Left lung (tissue), 4 donors: ENCODE measurements at regions not wholly inside any gene's neighbourhood (a gene's known extent, or its start where the extent isn't known, plus 50 kb on each side); places are given as distances from the start of the nearest gene placed in this dataset.

Experiments
- ATAC-seq: fragments of 200-7000 bp; cut with Tn5 transposase; one replicate; pipeline ENCODE4 v1.9.1; 2020; ENCODE audit warnings: moderate library complexity
- DNase-seq, 4 donors: peaks; one replicate each; pipeline ENCODE4 v3.0.0-alpha.2; 2013 to 2020
- H3K27ac ChIP-seq, 2 donors: fragments of 200-600 bp; sonication (generic) in 1 of 2; one replicate each; pipeline versions ENCODE4 v1.5.0 to v1.8.0; 2020 to 2021
- H3K27me3 ChIP-seq, 2 donors: fragments of 200-600 bp; sonication (generic) in 1 of 2; one replicate each; pipeline versions ENCODE4 v1.5.0 to v1.8.0; 2020 to 2021
- H3K36me3 ChIP-seq, 2 donors: fragments of 200-600 bp; sonication (generic) in 1 of 2; one replicate each; pipeline versions ENCODE4 v1.5.0 to v1.8.0; 2020 to 2021
- H3K4me1 ChIP-seq, 2 donors: fragments of 200-600 bp; one replicate each; pipeline ENCODE4 v1.8.0; 2021
- H3K4me3 ChIP-seq, 2 donors: fragments of 200-600 bp; sonication (generic) in 1 of 2; one replicate each; pipeline versions ENCODE4 v1.5.0 to v1.8.0; 2020 to 2021; ENCODE audit warnings: mild to moderate bottlenecking in 1 of 2
- H3K9me3 ChIP-seq, 2 donors: fragments of 200-600 bp; sonication (generic) in 1 of 2; one replicate each; pipeline versions ENCODE4 v1.5.0 to v1.8.0; 2020 to 2021
- intact Hi-C, 2 donors: fragments of 100-400 bp; cut with DNase I; formaldehyde crosslinking; loops; one replicate each; pipeline versions ENCODE4 v1.11.2 to v1.14.2; 2022
- TF ChIP-seq, protein P1 (sequence below), 2 donors: fragments of 200-600 bp; sonication (generic) in 1 of 2; IDR thresholded peaks; one replicate each; pipeline versions ENCODE4 v1.5.0 to v1.8.0; 2021; ENCODE audit warnings: antibody characterized with exemption in 2 of 2
- donor health status: DM: no; HTN: yes; CAD: no.
- donor health status: DM: no; HTN: no; CAD: no.

DNA sequence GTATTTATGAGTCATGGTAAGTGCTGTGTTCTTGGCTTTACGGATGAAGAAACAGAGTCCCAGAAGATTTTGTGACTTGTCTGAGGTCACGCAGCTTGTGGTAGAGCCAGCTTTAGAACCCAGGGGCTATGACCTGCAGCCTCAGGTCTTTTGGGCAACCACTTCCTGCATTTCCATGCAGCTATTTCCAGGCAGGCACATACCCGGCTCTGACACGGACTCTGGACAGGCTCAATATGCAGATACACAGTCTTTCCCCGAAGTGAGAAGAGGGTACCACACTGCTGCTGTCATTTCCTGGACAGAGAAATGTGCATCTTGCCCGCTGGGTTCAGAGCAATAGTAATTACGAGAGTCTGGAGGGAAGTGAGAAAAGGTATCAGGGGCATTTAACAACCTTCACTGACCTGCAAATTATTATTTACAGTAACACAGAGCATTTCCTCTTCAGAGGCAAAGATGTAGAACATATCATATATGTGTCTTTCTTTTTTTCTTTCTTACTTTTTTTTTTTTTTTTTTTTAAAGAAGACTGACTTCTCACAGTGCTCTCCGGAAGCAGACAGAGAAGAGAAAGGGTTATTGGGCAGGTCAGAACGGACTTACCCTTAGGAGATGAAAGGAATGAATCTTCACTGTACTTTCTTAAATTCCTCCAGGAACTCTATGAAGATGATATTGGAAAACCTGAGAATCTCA is 185.1 kb downstream of the CLIC5 start:
- Histone ChIP-seq H3K4me1 (no peaks in the 10 kb centered on the region), H3K27me3 (no peaks in the 10 kb centered on the region), H3K4me3 (no peak overlapping the region), H3K27ac (no peak overlapping the region), H3K9me3 (no peaks in the 10 kb centered on the region), H3K36me3 (no peaks in the 10 kb centered on the region)
- TF ChIP-seq, protein P1, sequence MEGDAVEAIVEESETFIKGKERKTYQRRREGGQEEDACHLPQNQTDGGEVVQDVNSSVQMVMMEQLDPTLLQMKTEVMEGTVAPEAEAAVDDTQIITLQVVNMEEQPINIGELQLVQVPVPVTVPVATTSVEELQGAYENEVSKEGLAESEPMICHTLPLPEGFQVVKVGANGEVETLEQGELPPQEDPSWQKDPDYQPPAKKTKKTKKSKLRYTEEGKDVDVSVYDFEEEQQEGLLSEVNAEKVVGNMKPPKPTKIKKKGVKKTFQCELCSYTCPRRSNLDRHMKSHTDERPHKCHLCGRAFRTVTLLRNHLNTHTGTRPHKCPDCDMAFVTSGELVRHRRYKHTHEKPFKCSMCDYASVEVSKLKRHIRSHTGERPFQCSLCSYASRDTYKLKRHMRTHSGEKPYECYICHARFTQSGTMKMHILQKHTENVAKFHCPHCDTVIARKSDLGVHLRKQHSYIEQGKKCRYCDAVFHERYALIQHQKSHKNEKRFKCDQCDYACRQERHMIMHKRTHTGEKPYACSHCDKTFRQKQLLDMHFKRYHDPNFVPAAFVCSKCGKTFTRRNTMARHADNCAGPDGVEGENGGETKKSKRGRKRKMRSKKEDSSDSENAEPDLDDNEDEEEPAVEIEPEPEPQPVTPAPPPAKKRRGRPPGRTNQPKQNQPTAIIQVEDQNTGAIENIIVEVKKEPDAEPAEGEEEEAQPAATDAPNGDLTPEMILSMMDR (IDR thresholded peaks at IDR 0.05): no peak
- intact Hi-C loops: no loop called here
- no peak for ATAC-seq
- no peak for DNase-seq

DNA sequence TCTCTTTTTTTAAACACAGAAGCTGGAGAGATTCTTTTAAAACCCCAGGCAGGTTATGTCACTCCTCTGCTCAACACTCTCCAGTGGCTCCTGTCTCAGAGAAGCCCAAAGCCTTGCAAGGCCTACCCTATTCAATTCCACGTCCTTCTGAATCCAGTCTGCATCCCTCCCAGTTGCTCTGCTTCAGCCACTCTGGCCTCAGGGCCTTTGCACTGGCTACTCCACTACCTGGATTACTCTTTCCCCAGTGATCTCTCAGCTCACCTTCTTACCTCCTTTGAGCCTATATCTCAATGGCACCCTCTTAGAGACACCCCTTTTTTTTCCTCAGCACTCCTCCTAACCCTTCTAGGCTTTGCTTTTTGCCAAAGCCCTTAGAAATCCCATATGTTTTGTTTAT is 185.8 kb downstream of the CLIC5 start:
- TF ChIP-seq, protein P1 (IDR thresholded peaks at IDR 0.05): no peak
- no peaks in the 10 kb centered on the region for H3K27me3 ChIP-seq
- H3K4me3 ChIP-seq: no peak overlapping the region
- no peaks in the 10 kb centered on the region for H3K9me3 ChIP-seq
- no peaks in the 10 kb centered on the region for H3K36me3 ChIP-seq
- intact Hi-C loops: no loop called here
- no peak overlapping the region for H3K27ac ChIP-seq
- ATAC-seq (no peak), DNase-seq (no peak)
- no peaks in the 10 kb centered on the region for H3K4me1 ChIP-seq

DNA sequence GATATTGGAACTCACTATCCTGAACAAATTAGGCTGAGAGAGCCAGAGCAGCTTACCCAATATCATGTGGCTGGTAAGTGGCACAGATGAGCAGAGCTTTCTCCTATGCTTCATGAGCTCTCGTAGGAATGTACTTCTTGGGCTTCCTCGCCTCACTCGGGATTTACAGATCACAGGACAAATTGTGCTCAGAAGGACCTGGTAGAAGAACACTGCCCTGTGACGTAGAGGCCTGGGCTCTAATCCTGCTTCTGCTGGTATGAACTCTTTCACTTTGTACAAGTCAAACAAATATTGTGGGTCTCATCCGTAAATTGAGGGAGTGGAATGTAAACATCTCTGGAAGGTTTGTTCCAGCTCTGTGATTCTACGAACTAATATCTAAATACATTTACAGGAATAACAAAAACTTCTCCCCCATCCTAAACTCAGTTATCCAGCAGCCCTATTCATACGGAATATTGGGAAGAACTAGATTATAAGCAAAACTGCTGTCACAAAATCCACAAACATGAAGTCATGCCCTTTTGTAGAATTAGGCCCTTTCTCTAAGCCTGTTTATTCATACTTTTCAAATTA is 187.6 kb downstream of the CLIC5 start:
- no peak for ATAC-seq
- no peaks in the 10 kb centered on the region for H3K9me3 ChIP-seq
- H3K36me3 ChIP-seq: no peaks in the 10 kb centered on the region
- no peak overlapping the region for H3K27ac ChIP-seq
- H3K4me1 ChIP-seq: no peaks in the 10 kb centered on the region
- TF ChIP-seq, protein P1 (IDR thresholded peaks at IDR 0.05): no peak
- no peaks in the 10 kb centered on the region for H3K27me3 ChIP-seq
- no peak overlapping the region for H3K4me3 ChIP-seq
- no peak for DNase-seq
- intact Hi-C loops: no loop called here

DNA sequence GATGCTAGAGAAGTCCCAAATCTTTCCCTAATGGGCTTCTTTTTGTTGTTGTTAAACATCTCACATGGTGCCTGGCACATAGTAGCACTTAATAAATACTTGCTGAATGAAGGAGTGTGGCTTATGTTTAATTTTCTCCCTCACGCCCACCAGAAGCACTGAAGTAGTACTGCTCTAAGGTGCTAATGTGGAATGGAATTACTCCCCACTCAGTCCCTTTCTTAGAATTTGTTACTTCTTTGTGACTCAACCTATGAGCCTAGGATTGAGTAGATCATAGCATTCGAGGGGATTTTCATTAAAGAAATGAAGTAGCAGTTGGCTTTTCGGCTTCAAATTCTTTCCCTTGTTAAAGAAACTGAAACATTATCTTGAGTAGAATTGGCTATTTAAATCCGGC is 192.8 kb downstream of the CLIC5 start:
- H3K4me1 ChIP-seq: no peaks in the 10 kb centered on the region
- no peaks in the 10 kb centered on the region for H3K9me3 ChIP-seq
- no peaks in the 10 kb centered on the region for H3K27me3 ChIP-seq
- H3K27ac ChIP-seq: no peak overlapping the region
- ATAC-seq: no peak
- no peaks in the 10 kb centered on the region for H3K36me3 ChIP-seq
- intact Hi-C loops: no loop called here
- DNase-seq: no peak
- H3K4me3 ChIP-seq: no peak overlapping the region
- TF ChIP-seq, protein P1 (IDR thresholded peaks at IDR 0.05): no peak

DNA sequence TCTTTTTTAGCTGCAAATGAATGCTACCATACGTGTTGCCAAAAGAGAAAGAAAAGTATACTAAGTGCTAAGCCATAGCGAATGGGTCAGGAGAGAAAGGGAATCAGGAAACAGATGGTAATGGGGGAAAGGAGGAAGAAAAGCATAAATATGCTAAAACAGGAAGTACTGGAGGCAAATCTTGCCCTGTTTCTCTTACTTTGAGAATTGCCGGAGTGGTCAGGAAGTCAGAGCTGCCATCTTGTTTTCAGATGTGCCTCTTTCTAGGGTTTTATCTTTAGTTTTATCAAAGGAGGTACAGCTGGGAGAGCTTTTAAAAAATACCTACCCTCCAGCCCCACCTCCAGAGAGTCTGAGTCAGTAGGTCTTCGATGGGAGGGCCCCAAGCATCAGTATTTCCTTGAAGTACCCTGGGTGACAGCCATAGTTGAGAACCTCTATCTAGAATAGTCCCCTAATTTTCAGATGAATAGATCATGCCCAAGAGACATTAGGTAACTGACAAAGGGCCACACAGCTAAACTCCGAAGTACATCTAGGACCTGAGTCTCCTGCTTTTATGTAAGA is 193.3 kb downstream of the CLIC5 start:
- Histone ChIP-seq H3K9me3 (no peaks in the 10 kb centered on the region), H3K27ac (no peak overlapping the region), H3K4me3 (no peak overlapping the region), H3K4me1 (no peaks in the 10 kb centered on the region), H3K27me3 (no peaks in the 10 kb centered on the region), H3K36me3 (no peaks in the 10 kb centered on the region)
- no peak for ATAC-seq
- intact Hi-C loops: no loop called here
- DNase-seq: no peak
- TF ChIP-seq, protein P1 (IDR thresholded peaks at IDR 0.05): no peak
